ENCODE measurements at regions not wholly inside any gene's neighbourhood (a gene's known extent, or its start where the extent isn't known, plus 50 kb on each side); places are given as distances from the start of the nearest gene placed in this dataset.
"Not testable (repeated sequence)": the region's sequence is repeated elsewhere in the genome, so short reads cannot be mapped to it uniquely, and the experiment has no call there.

DNA sequence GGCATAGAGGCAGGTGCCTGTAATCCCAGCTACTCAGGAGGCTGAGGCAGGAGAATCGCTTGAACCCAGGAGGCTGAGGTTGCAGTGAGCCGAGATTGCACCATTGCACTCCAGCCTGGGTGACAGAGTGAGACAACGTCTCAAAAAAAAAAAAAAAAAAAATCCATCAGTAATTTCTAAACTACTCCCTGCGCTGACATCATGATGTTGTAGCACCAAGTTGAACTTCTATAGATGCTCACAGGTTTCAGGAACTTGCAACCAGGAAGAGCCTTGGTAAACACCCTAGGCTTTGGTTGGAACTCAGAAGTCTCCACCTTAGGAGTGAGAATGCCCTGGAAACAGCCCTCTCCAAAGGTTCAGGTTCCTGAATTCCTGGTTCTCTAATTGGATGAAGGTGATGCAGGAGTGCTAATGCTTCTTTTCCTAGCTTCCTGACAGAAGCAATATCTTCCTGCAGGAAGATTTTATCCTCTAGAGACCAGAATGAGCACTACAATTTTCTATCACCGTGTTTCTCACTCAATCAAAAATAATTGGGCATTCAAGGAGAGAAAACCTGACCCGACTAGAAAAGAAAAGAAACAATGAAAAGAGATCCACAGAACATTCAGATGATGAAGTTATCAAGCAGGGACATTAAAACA, 469.6 kb downstream of the GADD45G start:
- no peak for DNase-seq (ENCODE audit: low read depth)
- no peak for TF ChIP-seq CTCF (IDR thresholded peaks at IDR 0.05; ENCODE audit: control insufficient read depth, insufficient read depth, low read depth, low read length, missing control alignments)
- H3K4me3 ChIP-seq (ENCODE audit: control insufficient read depth, low read depth, low read length) = no peak overlapping the region

- H3K4me3 ChIP-seq (ENCODE audit: control insufficient read depth, low read depth, low read length); DNase-seq (ENCODE audit: low read depth): not testable (repeated sequence)
Observed at GRCh38 chr9:90077598-90077997, 472.8 kb downstream of the GADD45G start.

- H3K4me3 ChIP-seq (ENCODE audit: control insufficient read depth, low read depth, low read length) = no peak overlapping the region
- DNase-seq (ENCODE audit: low read depth) = no peak
- TF ChIP-seq CTCF (IDR thresholded peaks at IDR 0.05; ENCODE audit: control insufficient read depth, insufficient read depth, low read depth, low read length, missing control alignments) = no peak
Observed at GRCh38 chr9:90078988-90079421, 474.2 kb downstream of the GADD45G start.

DNA sequence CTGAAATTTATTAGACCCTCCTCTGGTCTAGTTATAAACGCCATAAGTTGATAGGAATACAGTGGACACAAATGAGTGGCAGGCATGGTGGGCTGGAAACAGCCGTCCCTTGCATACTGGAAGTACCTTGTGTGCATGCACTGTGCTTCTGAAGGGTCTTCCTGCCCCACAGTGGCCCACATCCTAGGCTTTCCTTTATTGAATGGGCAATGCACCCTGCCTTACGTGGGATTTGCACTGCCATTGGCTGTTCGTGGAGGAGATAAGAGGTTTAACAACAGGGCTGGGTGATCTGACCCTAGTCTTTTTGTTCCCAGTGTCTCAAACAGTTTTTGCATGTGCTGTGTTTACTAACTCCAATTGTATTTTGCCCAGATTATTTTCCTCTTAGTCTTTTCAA, 480.8 kb downstream of the GADD45G start:
- TF ChIP-seq CTCF (IDR thresholded peaks at IDR 0.05; ENCODE audit: control insufficient read depth, insufficient read depth, low read depth, low read length, missing control alignments) = no peak
- no peak for DNase-seq (ENCODE audit: low read depth)
- no peak overlapping the region for H3K4me3 ChIP-seq (ENCODE audit: control insufficient read depth, low read depth, low read length)

DNA sequence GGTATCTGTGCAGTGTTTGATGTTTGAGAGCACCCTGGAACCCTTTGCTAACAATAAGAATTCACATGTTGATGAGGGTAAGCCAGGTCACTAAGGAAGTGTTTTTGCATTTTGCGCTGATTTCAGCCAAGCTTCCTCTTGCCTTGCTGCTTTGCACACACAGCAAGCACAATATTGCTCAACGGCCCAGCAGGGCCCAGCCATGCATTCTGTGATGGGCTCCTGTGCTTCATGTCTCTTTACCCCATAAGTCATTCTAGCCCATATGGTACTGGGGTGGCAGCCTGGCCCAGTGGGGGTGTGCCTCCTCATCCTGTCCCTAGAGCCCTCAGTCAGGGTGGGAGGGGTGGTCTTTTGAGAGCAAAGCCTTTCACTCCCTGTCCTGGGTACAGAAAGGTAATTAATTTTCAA, 481.3 kb downstream of the GADD45G start:
- H3K4me3 ChIP-seq (ENCODE audit: control insufficient read depth, low read depth, low read length) = no peak overlapping the region
- DNase-seq (ENCODE audit: low read depth) = no peak
- TF ChIP-seq CTCF (IDR thresholded peaks at IDR 0.05; ENCODE audit: control insufficient read depth, insufficient read depth, low read depth, low read length, missing control alignments) = no peak

DNA sequence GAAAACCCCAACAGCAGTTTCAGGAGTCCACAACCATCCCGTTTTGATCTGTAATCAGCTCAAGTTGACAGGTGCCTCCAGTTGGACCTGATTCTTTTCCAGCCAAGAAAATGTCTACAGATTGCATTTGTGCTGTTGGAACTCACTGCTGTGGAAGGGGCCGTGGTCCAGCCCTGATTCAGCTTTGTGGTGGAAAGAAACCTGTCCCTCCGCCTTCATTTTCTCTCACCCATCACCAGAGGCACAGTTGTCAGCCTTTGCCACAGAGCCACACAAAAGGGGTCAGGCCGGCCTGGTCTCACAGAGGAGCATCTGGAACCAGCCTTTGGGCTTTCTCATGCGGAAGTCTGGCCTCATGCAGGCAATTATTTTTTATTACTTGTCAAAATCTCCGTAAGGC, 483.6 kb downstream of the GADD45G start:
- no peak for TF ChIP-seq CTCF (IDR thresholded peaks at IDR 0.05; ENCODE audit: control insufficient read depth, insufficient read depth, low read depth, low read length, missing control alignments)
- no peak overlapping the region for H3K4me3 ChIP-seq (ENCODE audit: control insufficient read depth, low read depth, low read length)
- DNase-seq (ENCODE audit: low read depth) = no peak

- TF ChIP-seq CTCF (IDR thresholded peaks at IDR 0.05; ENCODE audit: control insufficient read depth, insufficient read depth, low read depth, low read length, missing control alignments) = no peak
- no peak for DNase-seq (ENCODE audit: low read depth)
- no peak overlapping the region for H3K4me3 ChIP-seq (ENCODE audit: control insufficient read depth, low read depth, low read length)
Observed at GRCh38 chr9:90088856-90089255, 484.0 kb downstream of the GADD45G start.
